ENCODE measurements at regions not wholly inside any gene's neighbourhood (a gene's known extent, or its start where the extent isn't known, plus 50 kb on each side); places are given as distances from the start of the nearest gene placed in this dataset.
"Not testable (repeated sequence)": the region's sequence is repeated elsewhere in the genome, so short reads cannot be mapped to it uniquely, and the experiment has no call there.

- H3K27ac Mint-ChIP-seq = no peak overlapping the region
Observed at GRCh38 chr20:22818636-22819035, 216.5 kb upstream of the SSTR4 start.

GRCh38 chr20:22819112-22819511 lies 216.0 kb upstream of the SSTR4 start:
- DNase-seq = no peak
- no peak overlapping the region for H3K27ac Mint-ChIP-seq
- H3K27me3 Mint-ChIP-seq = peaks cover 2% of the 10 kb centered on the region
- no peak overlapping the region for H3K4me3 Mint-ChIP-seq
- H3K4me1 Mint-ChIP-seq = no peaks in the 10 kb centered on the region
- no peaks in the 10 kb centered on the region for H3K36me3 Mint-ChIP-seq (ENCODE audit: low read depth)
- intact Hi-C loops (cut with micrococcal nuclease) = no loop called here
- no peaks in the 10 kb centered on the region for H3K9me3 Mint-ChIP-seq

More at GRCh38 chr20:22818636-22819035, 216.5 kb upstream of the SSTR4 start:
- Mint-ChIP-seq H3K9me3 (no peaks in the 10 kb centered on the region), H3K4me3 (no peak overlapping the region), H3K4me1 (no peaks in the 10 kb centered on the region), H3K27me3 (peaks cover 2% of the 10 kb centered on the region), H3K36me3 (ENCODE audit: low read depth) (no peaks in the 10 kb centered on the region)
- intact Hi-C loops (cut with micrococcal nuclease) = no loop called here
- no peak for DNase-seq

DNA sequence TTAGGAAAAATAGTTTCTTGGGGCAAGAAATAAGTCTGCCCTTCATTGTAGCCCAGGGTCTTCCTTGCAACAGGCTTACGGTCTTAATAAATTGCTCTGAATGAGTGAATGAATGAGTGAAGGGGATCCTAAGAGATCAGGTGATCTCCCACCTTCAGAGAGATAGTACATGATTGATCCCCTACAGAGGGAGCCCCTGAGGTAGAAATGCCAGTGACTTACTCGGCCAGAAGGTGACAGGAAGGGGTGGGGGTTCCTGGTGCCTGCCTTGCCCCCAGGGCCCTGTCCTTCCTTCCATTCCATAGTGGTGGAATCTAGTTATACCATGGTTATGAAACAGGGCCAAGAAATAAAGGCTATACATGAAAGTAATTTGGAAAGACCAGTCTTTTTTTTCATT lies 215.3 kb upstream of the SSTR4 start:
- Mint-ChIP-seq H3K9me3 (no peaks in the 10 kb centered on the region), H3K27me3 (peaks cover 2% of the 10 kb centered on the region), H3K4me1 (no peaks in the 10 kb centered on the region), H3K4me3 (no peak overlapping the region), H3K27ac (no peak overlapping the region), H3K36me3 (ENCODE audit: low read depth) (no peaks in the 10 kb centered on the region)
- DNase-seq = no peak
- intact Hi-C loops (cut with micrococcal nuclease) = no loop called here

DNA sequence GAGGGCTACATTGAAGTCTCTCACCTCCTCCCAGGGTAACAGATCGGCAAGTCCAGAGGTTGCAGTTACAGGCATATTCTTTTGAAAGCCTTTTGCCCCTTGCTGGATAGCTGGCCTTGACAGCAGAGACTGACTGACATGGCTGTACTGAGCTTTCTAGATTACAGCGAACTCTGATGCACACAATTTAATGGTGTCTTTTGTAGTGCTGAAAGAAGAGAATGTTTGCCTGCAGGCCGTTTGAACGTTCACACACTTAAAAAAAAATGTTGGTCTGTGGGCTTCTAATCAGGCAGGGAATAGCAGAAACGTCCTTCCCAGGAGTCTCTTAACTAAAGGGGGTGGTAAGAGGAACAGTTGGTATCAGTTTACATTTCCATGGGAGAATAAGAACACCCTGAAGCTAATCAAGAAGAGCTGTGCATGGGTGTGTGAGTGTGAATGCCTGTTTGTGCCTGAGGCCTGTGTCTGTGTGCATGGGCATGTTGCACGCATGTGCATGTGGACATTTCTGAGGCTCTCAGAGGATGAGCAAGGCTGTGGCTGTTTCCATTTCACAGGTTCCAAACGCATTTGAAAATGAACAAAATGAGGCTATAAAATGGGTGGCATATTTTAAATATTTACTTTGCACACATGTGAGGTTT lies 213.9 kb upstream of the SSTR4 start:
- H3K4me1 Mint-ChIP-seq = no peaks in the 10 kb centered on the region
- H3K36me3 Mint-ChIP-seq (ENCODE audit: low read depth) = no peaks in the 10 kb centered on the region
- H3K9me3 Mint-ChIP-seq = no peaks in the 10 kb centered on the region
- H3K27me3 Mint-ChIP-seq = no peaks in the 10 kb centered on the region
- intact Hi-C loops (cut with micrococcal nuclease) = no loop called here
- no peak for DNase-seq
- no peak overlapping the region for H3K27ac Mint-ChIP-seq
- no peak overlapping the region for H3K4me3 Mint-ChIP-seq

- intact Hi-C loops (cut with micrococcal nuclease) = no loop called here
- H3K36me3 Mint-ChIP-seq (ENCODE audit: low read depth) = no peaks in the 10 kb centered on the region
- DNase-seq = no peak
- H3K27me3 Mint-ChIP-seq = no peaks in the 10 kb centered on the region
- no peaks in the 10 kb centered on the region for H3K9me3 Mint-ChIP-seq
- H3K4me1 Mint-ChIP-seq = no peaks in the 10 kb centered on the region
- no peak overlapping the region for H3K4me3 Mint-ChIP-seq
- H3K27ac Mint-ChIP-seq = no peak overlapping the region
Observed at GRCh38 chr20:22821796-22822195, 213.3 kb upstream of the SSTR4 start.

GRCh38 chr20:22823119-22823518 lies 212.0 kb upstream of the SSTR4 start:
- H3K27me3 Mint-ChIP-seq = no peaks in the 10 kb centered on the region
- H3K36me3 Mint-ChIP-seq (ENCODE audit: low read depth) = no peaks in the 10 kb centered on the region
- no peaks in the 10 kb centered on the region for H3K4me1 Mint-ChIP-seq
- intact Hi-C loops (cut with micrococcal nuclease) = no loop called here
- H3K4me3 Mint-ChIP-seq = no peak overlapping the region
- no peaks in the 10 kb centered on the region for H3K9me3 Mint-ChIP-seq
- DNase-seq = no peak
- no peak overlapping the region for H3K27ac Mint-ChIP-seq

- no peaks in the 10 kb centered on the region for H3K4me1 Mint-ChIP-seq
- H3K4me3 Mint-ChIP-seq = no peak overlapping the region
- intact Hi-C loops (cut with micrococcal nuclease) = no loop called here
- DNase-seq = no peak
- no peaks in the 10 kb centered on the region for H3K27me3 Mint-ChIP-seq
- no peaks in the 10 kb centered on the region for H3K9me3 Mint-ChIP-seq
- no peak overlapping the region for H3K27ac Mint-ChIP-seq
- H3K36me3 Mint-ChIP-seq (ENCODE audit: low read depth) = no peaks in the 10 kb centered on the region
Observed at GRCh38 chr20:22824077-22824476, 211.0 kb upstream of the SSTR4 start.

DNA sequence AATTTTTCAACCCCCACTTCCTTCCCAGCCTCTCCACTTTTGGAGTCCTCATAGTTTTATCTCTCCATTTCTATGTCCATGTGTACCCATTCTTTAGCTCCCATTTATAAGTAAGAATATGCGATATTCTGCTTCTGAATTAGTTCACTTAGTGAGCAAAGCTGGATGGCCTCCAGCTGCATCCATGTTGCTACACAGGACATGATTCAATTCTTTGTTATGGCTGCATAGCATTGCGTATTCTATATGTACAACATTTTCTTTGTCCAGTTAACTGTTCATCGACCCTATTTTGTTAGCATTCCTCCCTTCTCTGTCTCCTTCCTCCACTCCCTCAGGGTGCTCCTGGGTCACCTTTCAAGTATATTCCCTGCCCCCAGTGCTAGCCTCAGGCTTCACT lies 210.0 kb upstream of the SSTR4 start:
- intact Hi-C loops (cut with micrococcal nuclease) = no loop called here
- Mint-ChIP-seq H3K27me3 (no peaks in the 10 kb centered on the region), H3K36me3 (ENCODE audit: low read depth) (no peaks in the 10 kb centered on the region), H3K27ac (no peak overlapping the region), H3K9me3 (no peaks in the 10 kb centered on the region), H3K4me1 (no peaks in the 10 kb centered on the region), H3K4me3 (no peak overlapping the region)
- DNase-seq = no peak

DNA sequence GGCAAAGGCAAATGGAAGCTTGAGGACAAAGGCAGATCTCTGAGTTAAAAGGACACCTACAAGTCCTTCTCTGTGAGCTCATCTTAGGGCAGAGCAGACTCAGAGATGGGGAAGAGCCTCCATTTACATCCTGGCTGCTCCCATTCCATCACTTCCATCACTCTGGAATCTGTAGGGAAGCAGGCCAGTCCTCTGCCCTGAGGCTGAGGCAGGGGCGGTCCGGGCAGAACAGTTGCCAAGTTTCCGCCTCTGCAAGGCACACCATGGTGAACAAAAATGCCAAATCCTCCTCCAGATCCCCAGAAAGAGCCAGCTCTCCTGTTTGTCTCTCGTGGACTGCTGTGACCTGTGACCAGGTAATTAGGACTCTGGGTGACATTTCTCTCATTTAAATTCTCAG lies 209.6 kb upstream of the SSTR4 start:
- H3K9me3 Mint-ChIP-seq = no peaks in the 10 kb centered on the region
- no peaks in the 10 kb centered on the region for H3K36me3 Mint-ChIP-seq (ENCODE audit: low read depth)
- no peak overlapping the region for H3K4me3 Mint-ChIP-seq
- DNase-seq = no peak
- no peaks in the 10 kb centered on the region for H3K27me3 Mint-ChIP-seq
- no peaks in the 10 kb centered on the region for H3K4me1 Mint-ChIP-seq
- no peak overlapping the region for H3K27ac Mint-ChIP-seq
- intact Hi-C loops (cut with micrococcal nuclease) = no loop called here

GRCh38 chr20:22826306-22827230 lies 208.5 kb upstream of the SSTR4 start:
- Mint-ChIP-seq H3K27ac (no peak overlapping the region), H3K27me3 (no peaks in the 10 kb centered on the region), H3K4me3 (no peak overlapping the region), H3K36me3 (ENCODE audit: low read depth) (no peaks in the 10 kb centered on the region), H3K4me1 (no peaks in the 10 kb centered on the region), H3K9me3 (no peaks in the 10 kb centered on the region)
- no peak for DNase-seq
- intact Hi-C loops (cut with micrococcal nuclease) = no loop called here

- no peak for DNase-seq
- no peak overlapping the region for H3K4me3 Mint-ChIP-seq
- H3K4me1 Mint-ChIP-seq = no peaks in the 10 kb centered on the region
- no peaks in the 10 kb centered on the region for H3K9me3 Mint-ChIP-seq
- no peaks in the 10 kb centered on the region for H3K36me3 Mint-ChIP-seq (ENCODE audit: low read depth)
- H3K27me3 Mint-ChIP-seq = no peaks in the 10 kb centered on the region
- intact Hi-C loops (cut with micrococcal nuclease) = no loop called here
- H3K27ac Mint-ChIP-seq = no peak overlapping the region
Observed at GRCh38 chr20:22827916-22828315, 207.2 kb upstream of the SSTR4 start.

GRCh38 chr20:22829356-22829755 lies 205.8 kb upstream of the SSTR4 start:
- no peaks in the 10 kb centered on the region for H3K27me3 Mint-ChIP-seq
- no peaks in the 10 kb centered on the region for H3K4me1 Mint-ChIP-seq

GRCh38 chr20:22830138-22830537 lies 205.0 kb upstream of the SSTR4 start:
- intact Hi-C loops (cut with micrococcal nuclease) = no loop called here
- Mint-ChIP-seq H3K4me1 (no peaks in the 10 kb centered on the region), H3K9me3 (no peaks in the 10 kb centered on the region), H3K4me3 (no peak overlapping the region), H3K36me3 (ENCODE audit: low read depth) (no peaks in the 10 kb centered on the region), H3K27me3 (no peaks in the 10 kb centered on the region), H3K27ac (no peak overlapping the region)
- DNase-seq = no peak

More at GRCh38 chr20:22829356-22829755, 205.8 kb upstream of the SSTR4 start:
- Mint-ChIP-seq H3K9me3 (no peaks in the 10 kb centered on the region), H3K4me3 (no peak overlapping the region), H3K27ac (no peak overlapping the region), H3K36me3 (ENCODE audit: low read depth) (no peaks in the 10 kb centered on the region)
- intact Hi-C loops (cut with micrococcal nuclease) = no loop called here
- DNase-seq = no peak

DNA sequence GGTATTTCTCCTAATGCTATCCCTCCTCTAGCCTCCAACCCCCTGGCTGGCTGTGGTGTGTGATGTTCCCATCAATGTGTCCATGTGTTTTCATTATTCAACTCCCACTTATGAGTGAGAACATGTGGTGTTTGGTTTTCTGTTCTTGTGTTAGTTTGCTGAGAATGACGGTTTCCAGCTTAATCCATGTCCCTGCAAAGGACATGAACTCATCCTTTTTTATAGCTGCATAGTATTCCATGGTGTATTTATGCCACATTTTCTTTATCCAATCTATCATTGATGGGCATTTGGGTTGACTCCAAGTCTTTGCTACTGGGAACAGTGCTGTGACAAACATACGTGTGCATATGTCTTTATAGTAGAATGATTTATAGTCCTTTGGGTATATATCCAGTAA lies 204.4 kb upstream of the SSTR4 start:
- DNase-seq; H3K27ac Mint-ChIP-seq; H3K9me3 Mint-ChIP-seq; H3K27me3 Mint-ChIP-seq; H3K4me1 Mint-ChIP-seq; H3K36me3 Mint-ChIP-seq (ENCODE audit: low read depth); intact Hi-C loops (cut with micrococcal nuclease); H3K4me3 Mint-ChIP-seq: not testable (repeated sequence)

Measured in activated CD4-positive, alpha-beta T cell treated with anti-CD3 and anti-CD28 coated beads, Interleukin-2, amount 10 ng/mL, durations not matched to agents 24 days and 14 days (primary cell).